ENCODE measurements at regions not wholly inside any gene's neighbourhood (a gene's known extent, or its start where the extent isn't known, plus 50 kb on each side); places are given as distances from the start of the nearest gene placed in this dataset.

- no peak for DNase-seq (ENCODE audit: low read depth in 1 of 2, low spot score in 1 of 2)
Measured at GRCh38 chr1:208581209-208581608, 337.0 kb upstream of the PLXNA2 start.

- DNase-seq (ENCODE audit: low read depth in 1 of 2, low spot score in 1 of 2) = no peak
Measured at GRCh38 chr1:208581667-208582066, 337.5 kb upstream of the PLXNA2 start.

GRCh38 chr1:208584167-208584755, 340.1 kb upstream of the PLXNA2 start:
- DNase-seq (ENCODE audit: low read depth in 1 of 2, low spot score in 1 of 2) = no peak

- no peak for DNase-seq (ENCODE audit: low read depth in 1 of 2, low spot score in 1 of 2)
Measured at GRCh38 chr1:208587110-208587509, 342.9 kb upstream of the PLXNA2 start.

- DNase-seq (ENCODE audit: low read depth in 1 of 2, low spot score in 1 of 2) = no peak
Measured at GRCh38 chr1:208593306-208594006, 349.3 kb upstream of the PLXNA2 start.

GRCh38 chr1:208595236-208595635, 351.1 kb upstream of the PLXNA2 start:
- no peak for DNase-seq (ENCODE audit: low read depth in 1 of 2, low spot score in 1 of 2)

GRCh38 chr1:208595745-208596144, 351.6 kb upstream of the PLXNA2 start:
- DNase-seq (ENCODE audit: low read depth in 1 of 2, low spot score in 1 of 2) = no peak

- DNase-seq (ENCODE audit: low read depth in 1 of 2, low spot score in 1 of 2) = no peak
Measured at GRCh38 chr1:208597571-208597970, 353.4 kb upstream of the PLXNA2 start.

GRCh38 chr1:208598021-208598420, 353.8 kb upstream of the PLXNA2 start:
- DNase-seq (ENCODE audit: low read depth in 1 of 2, low spot score in 1 of 2) = no peak

GRCh38 chr1:208599063-208599462, 354.9 kb upstream of the PLXNA2 start:
- no peak for DNase-seq (ENCODE audit: low read depth in 1 of 2, low spot score in 1 of 2)

GRCh38 chr1:208600456-208601190, 356.4 kb upstream of the PLXNA2 start:
- DNase-seq (ENCODE audit: low read depth in 1 of 2, low spot score in 1 of 2) = no peak

GRCh38 chr1:208601561-208601960, 357.4 kb upstream of the PLXNA2 start:
- DNase-seq (ENCODE audit: low read depth in 1 of 2, low spot score in 1 of 2) = no peak

GRCh38 chr1:208603721-208604120, 359.5 kb upstream of the PLXNA2 start:
- DNase-seq (ENCODE audit: low read depth in 1 of 2, low spot score in 1 of 2) = no peak

- no peak for DNase-seq (ENCODE audit: low read depth in 1 of 2, low spot score in 1 of 2)
Measured at GRCh38 chr1:208604295-208604694, 360.1 kb upstream of the PLXNA2 start.

GRCh38 chr1:208606959-208607358, 362.8 kb upstream of the PLXNA2 start:
- no peak for DNase-seq (ENCODE audit: low read depth in 1 of 2, low spot score in 1 of 2)

- DNase-seq (ENCODE audit: low read depth in 1 of 2, low spot score in 1 of 2) = no peak
Measured at GRCh38 chr1:208607616-208608015, 363.4 kb upstream of the PLXNA2 start.

GRCh38 chr1:208614610-208615009, 370.4 kb upstream of the PLXNA2 start:
- DNase-seq (ENCODE audit: low read depth in 1 of 2, low spot score in 1 of 2) = no peak

GRCh38 chr1:208615371-208615770, 371.2 kb upstream of the PLXNA2 start:
- no peak for DNase-seq (ENCODE audit: low read depth in 1 of 2, low spot score in 1 of 2)

- no peak for DNase-seq (ENCODE audit: low read depth in 1 of 2, low spot score in 1 of 2)
Measured at GRCh38 chr1:208616776-208617175, 372.6 kb upstream of the PLXNA2 start.

GRCh38 chr1:208628022-208628914, 384.1 kb upstream of the PLXNA2 start:
- no peak for DNase-seq (ENCODE audit: low read depth in 1 of 2, low spot score in 1 of 2)

- DNase-seq (ENCODE audit: low read depth in 1 of 2, low spot score in 1 of 2) = no peak
Measured at GRCh38 chr1:208631092-208631491, 386.9 kb upstream of the PLXNA2 start.
